GM23248 (cell line): ENCODE measurements at regions not wholly inside any gene's neighbourhood (a gene's known extent, or its start where the extent isn't known, plus 50 kb on each side); places are given as distances from the start of the nearest gene placed in this dataset.

Source experiments
- DNase-seq: peaks from one replicate; pipeline ENCODE4 v3.0.0-alpha.2; 2015
- H2AFZ ChIP-seq: fragments of 200-600 bp; sonication (generic); 2 replicates; pipeline ENCODE4 v1.6.1; 2016; ENCODE audit warnings: antibody characterized with exemption
- H3F3A ChIP-seq: fragments of 200-600 bp; sonication (generic); 2 replicates; pipeline ENCODE4 v1.6.1; 2016; ENCODE audit warnings: mild to moderate bottlenecking, antibody characterized with exemption, mixed run types; ENCODE audit not compliant: insufficient read depth
- H3K27ac ChIP-seq: fragments of 200-600 bp; sonication (generic); 2 replicates; pipeline ENCODE4 v1.5.1; 2016; ENCODE audit warnings: mild to moderate bottlenecking
- H3K27me3 ChIP-seq: fragments of 200-600 bp; sonication (generic); replicated peaks from 2 replicates; pipeline ENCODE4 v1.6.1; 2016; ENCODE audit warnings: mild to moderate bottlenecking; ENCODE audit not compliant: insufficient read depth
- H3K36me3 ChIP-seq: fragments of 200-600 bp; sonication (generic); 2 replicates; pipeline ENCODE4 v1.6.1; 2016; ENCODE audit warnings: low read depth, mild to moderate bottlenecking
- H3K4me1 ChIP-seq: fragments of 200-600 bp; sonication (generic); 2 replicates; pipeline ENCODE4 v1.6.1; 2016; ENCODE audit warnings: mild to moderate bottlenecking; ENCODE audit not compliant: insufficient read depth
- H3K4me2 ChIP-seq: fragments of 200-600 bp; sonication (generic); one replicate; pipeline ENCODE4 v1.6.1; 2016; ENCODE audit warnings: mild to moderate bottlenecking; ENCODE audit not compliant: unreplicated experiment
- H3K4me3 ChIP-seq: fragments of 200-600 bp; sonication (generic); 2 replicates; pipeline ENCODE4 v1.5.1; 2016; ENCODE audit warnings: mild to moderate bottlenecking
- H3K79me2 ChIP-seq: fragments of 200-600 bp; sonication (generic); 2 replicates; pipeline ENCODE4 v1.6.1; 2016; ENCODE audit warnings: mild to moderate bottlenecking; ENCODE audit not compliant: insufficient read depth
- H3K9ac ChIP-seq: fragments of 200-600 bp; sonication (generic); 2 replicates; pipeline ENCODE4 v1.6.1; 2016; ENCODE audit warnings: mild to moderate bottlenecking
- H3K9me2 ChIP-seq: fragments of 200-600 bp; sonication (generic); 2 replicates; pipeline ENCODE4 v1.6.1; 2016; ENCODE audit warnings: mixed run types, mild to moderate bottlenecking, moderate library complexity; ENCODE audit not compliant: insufficient read depth
- H3K9me3 ChIP-seq: fragments of 200-600 bp; sonication (generic); one replicate; pipeline ENCODE4 v1.6.1; 2017; ENCODE audit warnings: low read depth
- H4K20me1 ChIP-seq: fragments of 200-600 bp; sonication (generic); 2 replicates; pipeline ENCODE4 v1.6.0; 2016; ENCODE audit not compliant: insufficient read depth
- EZH2 ChIP-seq: fragments of 200-600 bp; sonication (generic); IDR thresholded peaks from 2 replicates; pipeline ENCODE4 v1.6.1; 2018; ENCODE audit warnings: antibody characterized with exemption, mild to moderate bottlenecking; ENCODE audit not compliant: insufficient read depth, poor library complexity, severe bottlenecking
- EZH2phosphoT487 ChIP-seq: fragments of 200-600 bp; sonication (generic); IDR thresholded peaks from 2 replicates; pipeline ENCODE4 v1.6.1; 2018; ENCODE audit warnings: antibody characterized with exemption, moderate library complexity, mild to moderate bottlenecking, low read depth; ENCODE audit not compliant: insufficient read depth
- WGBS, 2 experiments: methylation state at CpG; one replicate each; pipeline ENCODE4 v1.1.6; 2015 to 2017; ENCODE audit warnings: low lambda C conversion rate in 2 of 2, low coverage in 1 of 2; ENCODE audit errors: missing lambda C conversion rate in 2 of 2; 5-methylcytosine and 5-hydroxymethylcytosine counted together
- in situ Hi-C: fragments of 300-500 bp; cut with MboI; formaldehyde crosslinking; loops from 2 replicates; pipeline ENCODE4 v1.15.0; 2020

- H3F3A ChIP-seq: no peaks in the 10 kb centered on the region
- in situ Hi-C loops: no loop called here
- no peaks in the 10 kb centered on the region for H3K27me3 ChIP-seq
- H3K4me1 ChIP-seq: no peaks in the 10 kb centered on the region
- no peak overlapping the region for H3K4me2 ChIP-seq
- no peak for DNase-seq
- WGBS, 2 experiments: 56 to 62% methylated on average over 8 to 9 of the region's 9 CpGs
- H4K20me1 ChIP-seq: no peaks in the 10 kb centered on the region
- H3K9me2 ChIP-seq: no peaks in the 10 kb centered on the region
- TF ChIP-seq EZH2 (no peak), EZH2phosphoT487 (no peak)
- no peaks in the 10 kb centered on the region for H3K36me3 ChIP-seq
- H3K4me3 ChIP-seq: no peak overlapping the region
- H3K9me3 ChIP-seq: no peaks in the 10 kb centered on the region
- H3K79me2 ChIP-seq: no peaks in the 10 kb centered on the region
- H2AFZ ChIP-seq: no peak overlapping the region
- H3K9ac ChIP-seq: no peak overlapping the region
- H3K27ac ChIP-seq: no peak overlapping the region
These were observed 68.3 kb downstream of the ALG10B start for GRCh38 chr12:38384816-38385378.

GRCh38 chr12:38385486-38385885 is 68.9 kb downstream of the ALG10B start:
- WGBS, 2 experiments: 8 to 9% methylated on average over 1 of the region's 1 CpG
- H3K9ac ChIP-seq: no peak overlapping the region
- no peak overlapping the region for H3K27ac ChIP-seq
- H3K4me1 ChIP-seq: no peaks in the 10 kb centered on the region
- DNase-seq: no peak
- no peaks in the 10 kb centered on the region for H3K9me2 ChIP-seq
- H3K79me2 ChIP-seq: no peaks in the 10 kb centered on the region
- no peaks in the 10 kb centered on the region for H3K9me3 ChIP-seq
- TF ChIP-seq EZH2phosphoT487 (no peak), EZH2 (no peak)
- no peak overlapping the region for H3K4me2 ChIP-seq
- no peaks in the 10 kb centered on the region for H3K36me3 ChIP-seq
- H2AFZ ChIP-seq: no peak overlapping the region
- H3F3A ChIP-seq: no peaks in the 10 kb centered on the region
- H3K4me3 ChIP-seq: no peak overlapping the region
- no peaks in the 10 kb centered on the region for H3K27me3 ChIP-seq
- in situ Hi-C loops: no loop called here
- H4K20me1 ChIP-seq: no peaks in the 10 kb centered on the region

- TF ChIP-seq EZH2 (no peak), EZH2phosphoT487 (no peak)
- in situ Hi-C loops: no loop called here
- 11 to 13% methylated on average over 4 of the region's 4 CpGs for WGBS, 2 experiments
These were observed 69.8 kb downstream of the ALG10B start for GRCh38 chr12:38386205-38386985.

GRCh38 chr12:38389614-38390013 is 73.0 kb downstream of the ALG10B start:
- TF ChIP-seq EZH2 (no peak), EZH2phosphoT487 (no peak)
- no peak overlapping the region for H3K4me3 ChIP-seq

More at GRCh38 chr12:38386205-38386985, 69.8 kb downstream of the ALG10B start:
- Histone ChIP-seq H2AFZ (no peak overlapping the region), H3K4me1 (no peaks in the 10 kb centered on the region), H3K9me2 (no peaks in the 10 kb centered on the region), H3K9me3 (no peaks in the 10 kb centered on the region), H3K9ac (no peak overlapping the region), H3K4me2 (no peak overlapping the region), H3K27me3 (no peaks in the 10 kb centered on the region), H3F3A (no peaks in the 10 kb centered on the region), H3K79me2 (no peaks in the 10 kb centered on the region), H3K4me3 (no peak overlapping the region), H4K20me1 (no peaks in the 10 kb centered on the region), H3K27ac (no peak overlapping the region), H3K36me3 (no peaks in the 10 kb centered on the region)
- no peak for DNase-seq

GRCh38 chr12:38391007-38391406 is 74.4 kb downstream of the ALG10B start:
- TF ChIP-seq EZH2 (no peak), EZH2phosphoT487 (no peak)
- 2 to 15% methylated on average over 1 of the region's 1 CpG for WGBS, 2 experiments

More at GRCh38 chr12:38389614-38390013, 73.0 kb downstream of the ALG10B start:
- Histone ChIP-seq H2AFZ (no peak overlapping the region), H3K4me1 (no peaks in the 10 kb centered on the region), H3K27me3 (no peaks in the 10 kb centered on the region), H4K20me1 (no peaks in the 10 kb centered on the region), H3K9me2 (no peaks in the 10 kb centered on the region), H3K9me3 (no peaks in the 10 kb centered on the region), H3K27ac (no peak overlapping the region), H3K36me3 (no peaks in the 10 kb centered on the region), H3F3A (no peaks in the 10 kb centered on the region), H3K79me2 (no peaks in the 10 kb centered on the region), H3K9ac (no peak overlapping the region), H3K4me2 (no peak overlapping the region)
- in situ Hi-C loops: no loop called here
- DNase-seq: no peak

More at GRCh38 chr12:38391007-38391406, 74.4 kb downstream of the ALG10B start:
- no peaks in the 10 kb centered on the region for H3K4me1 ChIP-seq
- H3K79me2 ChIP-seq: no peaks in the 10 kb centered on the region
- no peaks in the 10 kb centered on the region for H3K27me3 ChIP-seq
- H3K27ac ChIP-seq: no peak overlapping the region
- no peak overlapping the region for H2AFZ ChIP-seq
- H3K4me3 ChIP-seq: no peak overlapping the region
- H3K9ac ChIP-seq: no peak overlapping the region
- H3K36me3 ChIP-seq: no peaks in the 10 kb centered on the region
- H4K20me1 ChIP-seq: no peaks in the 10 kb centered on the region
- no peaks in the 10 kb centered on the region for H3K9me3 ChIP-seq
- H3F3A ChIP-seq: no peaks in the 10 kb centered on the region
- in situ Hi-C loops: no loop called here
- no peak overlapping the region for H3K4me2 ChIP-seq
- DNase-seq: no peak
- H3K9me2 ChIP-seq: no peaks in the 10 kb centered on the region
